DND-41 (cell line): ENCODE measurements at regions not wholly inside any gene's neighbourhood (a gene's known extent, or its start where the extent isn't known, plus 50 kb on each side); places are given as distances from the start of the nearest gene placed in this dataset.

Experiments used
- ATAC-seq: fragments of 200-7000 bp; cut with Tn5 transposase; 3 replicates; pipeline ENCODE4 v1.9.1; 2021; ENCODE audit warnings: low read depth; ENCODE audit not compliant: insufficient read depth
- DNase-seq: peaks from one replicate; pipeline ENCODE4 v3.0.0-alpha.2; 2020
- H2AFZ ChIP-seq: 2 replicates; pipeline ENCODE4 v1.6.0; 2012; ENCODE audit warnings: low read depth, low read length
- H3K27ac ChIP-seq: 2 replicates; pipeline ENCODE4 v1.5.1; 2012; ENCODE audit warnings: low read length, inconsistent platforms
- H3K27me3 ChIP-seq: fragments of 200-600 bp; sonication (generic); 2 replicates; pipeline ENCODE4 v1.6.0; 2012; ENCODE audit warnings: low read length, mild to moderate bottlenecking, inconsistent platforms; ENCODE audit not compliant: insufficient read depth, poor library complexity
- H3K36me3 ChIP-seq: 2 replicates; pipeline ENCODE4 v1.5.1; 2012; ENCODE audit warnings: low read length, inconsistent platforms; ENCODE audit not compliant: insufficient read depth
- H3K4me1 ChIP-seq: 2 replicates; pipeline ENCODE4 v1.5.1; 2012; ENCODE audit warnings: mild to moderate bottlenecking, low read length; ENCODE audit not compliant: insufficient read depth
- H3K4me2 ChIP-seq: 2 replicates; pipeline ENCODE4 v1.6.0; 2012; ENCODE audit warnings: mild to moderate bottlenecking, moderate library complexity, low read length, inconsistent platforms; ENCODE audit not compliant: insufficient read depth
- H3K4me3 ChIP-seq, 2 experiments: fragments of 200-600 bp in 1 of 2; shearing (Covaris generic) in 1 of 2; 2 replicates each; pipeline ENCODE4 v1.5.1; 2012 to 2016; ENCODE audit warnings: inconsistent platforms in 2 of 2, low read length in 2 of 2, mild to moderate bottlenecking in 2 of 2, low read depth in 1 of 2, moderate library complexity in 1 of 2
- H3K79me2 ChIP-seq: 2 replicates; pipeline ENCODE4 v1.6.0; 2012; ENCODE audit warnings: low read length, inconsistent platforms; ENCODE audit not compliant: insufficient read depth
- H3K9ac ChIP-seq: 2 replicates; pipeline ENCODE4 v1.6.0; 2012; ENCODE audit warnings: low read depth, mild to moderate bottlenecking, inconsistent platforms, low read length, moderate library complexity
- H3K9me3 ChIP-seq: 2 replicates; pipeline ENCODE4 v1.5.1; 2012; ENCODE audit warnings: low read length, moderate library complexity, mild to moderate bottlenecking, inconsistent platforms; ENCODE audit not compliant: insufficient read depth, severe bottlenecking
- H4K20me1 ChIP-seq: 2 replicates; pipeline ENCODE4 v1.6.0; 2012; ENCODE audit warnings: low read length; ENCODE audit not compliant: insufficient read depth
- EZH2 ChIP-seq: IDR thresholded peaks from 3 replicates; pipeline ENCODE4 v1.6.1; 2012; ENCODE audit warnings: borderline replicate concordance, low read depth, mild to moderate bottlenecking, moderate library complexity, low read length, inconsistent platforms; ENCODE audit not compliant: severe bottlenecking
- TF ChIP-seq, protein P1 (sequence below): IDR thresholded peaks from 2 replicates; pipeline ENCODE4 v1.5.1; 2012; ENCODE audit warnings: borderline replicate concordance, low read length, moderate library complexity, mild to moderate bottlenecking; ENCODE audit not compliant: poor library complexity, severe bottlenecking; ENCODE audit errors: extremely low read depth

GRCh38 chr5:92998456-92998855 is 582.6 kb downstream of the NR2F1-AS1 start:
- DNase-seq (no peak), ATAC-seq (no peak)
- Histone ChIP-seq H3K4me2 (no peak overlapping the region), H3K4me3 (no peak overlapping the region), H3K4me1 (no peaks in the 10 kb centered on the region), H3K36me3 (no peaks in the 10 kb centered on the region), H4K20me1 (no peaks in the 10 kb centered on the region), H3K9me3 (peaks cover 4% of the 10 kb centered on the region), H3K79me2 (no peaks in the 10 kb centered on the region), H3K27me3 (no peaks in the 10 kb centered on the region), H3K9ac (no peak overlapping the region), H2AFZ (no peak overlapping the region), H3K27ac (no peak overlapping the region)
- TF ChIP-seq, protein P1, sequence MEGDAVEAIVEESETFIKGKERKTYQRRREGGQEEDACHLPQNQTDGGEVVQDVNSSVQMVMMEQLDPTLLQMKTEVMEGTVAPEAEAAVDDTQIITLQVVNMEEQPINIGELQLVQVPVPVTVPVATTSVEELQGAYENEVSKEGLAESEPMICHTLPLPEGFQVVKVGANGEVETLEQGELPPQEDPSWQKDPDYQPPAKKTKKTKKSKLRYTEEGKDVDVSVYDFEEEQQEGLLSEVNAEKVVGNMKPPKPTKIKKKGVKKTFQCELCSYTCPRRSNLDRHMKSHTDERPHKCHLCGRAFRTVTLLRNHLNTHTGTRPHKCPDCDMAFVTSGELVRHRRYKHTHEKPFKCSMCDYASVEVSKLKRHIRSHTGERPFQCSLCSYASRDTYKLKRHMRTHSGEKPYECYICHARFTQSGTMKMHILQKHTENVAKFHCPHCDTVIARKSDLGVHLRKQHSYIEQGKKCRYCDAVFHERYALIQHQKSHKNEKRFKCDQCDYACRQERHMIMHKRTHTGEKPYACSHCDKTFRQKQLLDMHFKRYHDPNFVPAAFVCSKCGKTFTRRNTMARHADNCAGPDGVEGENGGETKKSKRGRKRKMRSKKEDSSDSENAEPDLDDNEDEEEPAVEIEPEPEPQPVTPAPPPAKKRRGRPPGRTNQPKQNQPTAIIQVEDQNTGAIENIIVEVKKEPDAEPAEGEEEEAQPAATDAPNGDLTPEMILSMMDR, result no peak
- no peak for TF ChIP-seq EZH2

DNA sequence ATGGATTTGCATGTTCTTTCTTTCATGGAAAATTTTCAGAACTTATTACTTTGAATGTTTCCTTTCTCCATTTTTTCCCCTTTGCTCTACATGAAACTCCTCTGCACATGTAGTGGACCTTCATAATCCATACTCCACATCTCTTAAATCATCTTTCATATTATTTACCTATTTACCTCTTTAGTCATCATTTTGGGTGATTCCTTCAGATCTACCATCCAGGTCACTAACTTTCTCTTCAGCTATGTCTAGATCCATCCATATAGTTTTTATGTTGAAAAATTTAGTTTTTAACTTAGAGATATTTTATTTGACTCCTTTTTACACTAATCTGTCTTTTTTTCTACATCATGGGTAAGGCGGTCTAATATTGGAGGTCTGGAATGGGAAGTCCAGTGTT is 586.6 kb downstream of the NR2F1-AS1 start:
- H2AFZ ChIP-seq, result no peak overlapping the region
- no peaks in the 10 kb centered on the region for H3K36me3 ChIP-seq
- no peak overlapping the region for H3K4me3 ChIP-seq
- H3K27ac ChIP-seq, result no peak overlapping the region
- no peaks in the 10 kb centered on the region for H3K27me3 ChIP-seq
- no peaks in the 10 kb centered on the region for H3K4me1 ChIP-seq
- no peaks in the 10 kb centered on the region for H3K79me2 ChIP-seq
- H3K9ac ChIP-seq, result no peak overlapping the region
- DNase-seq, result no peak
- no peak overlapping the region for H3K4me2 ChIP-seq
- no peak for ATAC-seq
- H4K20me1 ChIP-seq, result no peaks in the 10 kb centered on the region
- TF ChIP-seq EZH2, result no peak
- TF ChIP-seq, protein P1, result no peak
- H3K9me3 ChIP-seq, result peaks cover 4% of the 10 kb centered on the region

DNA sequence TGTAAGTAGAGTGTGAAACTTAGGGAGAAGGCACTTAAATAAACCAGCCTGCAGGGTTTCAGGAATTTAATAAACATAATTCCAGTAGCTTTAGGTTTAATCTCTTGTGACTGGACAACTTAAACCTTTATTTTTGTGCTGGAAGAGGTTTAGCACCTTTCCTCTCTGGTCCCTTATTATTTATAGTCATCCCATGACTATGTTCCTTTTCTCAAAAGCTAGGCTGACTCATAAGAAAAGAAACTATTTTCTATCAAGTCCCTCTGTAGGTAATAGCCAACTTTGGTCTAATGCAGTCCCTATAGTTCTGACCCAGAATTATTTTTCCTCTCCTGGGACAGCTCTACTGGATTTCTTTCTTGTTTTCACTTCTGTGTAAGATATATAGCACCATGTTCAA is 588.9 kb downstream of the NR2F1-AS1 start:
- no peak for DNase-seq
- H2AFZ ChIP-seq, result no peak overlapping the region
- TF ChIP-seq EZH2, result no peak
- TF ChIP-seq, protein P1, result no peak
- no peaks in the 10 kb centered on the region for H3K36me3 ChIP-seq
- no peak overlapping the region for H3K4me2 ChIP-seq
- H3K27me3 ChIP-seq, result no peaks in the 10 kb centered on the region
- H3K27ac ChIP-seq, result no peak overlapping the region
- H4K20me1 ChIP-seq, result no peaks in the 10 kb centered on the region
- peaks cover 4% of the 10 kb centered on the region for H3K9me3 ChIP-seq
- no peaks in the 10 kb centered on the region for H3K4me1 ChIP-seq
- no peak overlapping the region for H3K9ac ChIP-seq
- no peak for ATAC-seq
- H3K79me2 ChIP-seq, result no peaks in the 10 kb centered on the region
- H3K4me3 ChIP-seq, result no peak overlapping the region

GRCh38 chr5:92991581-92992067 is 589.4 kb downstream of the NR2F1-AS1 start:
- no peak overlapping the region for H3K27ac ChIP-seq
- no peaks in the 10 kb centered on the region for H3K79me2 ChIP-seq
- H2AFZ ChIP-seq, result no peak overlapping the region
- no peaks in the 10 kb centered on the region for H3K27me3 ChIP-seq
- H3K4me3 ChIP-seq, result no peak overlapping the region
- no peak for DNase-seq
- H3K4me2 ChIP-seq, result no peak overlapping the region
- H4K20me1 ChIP-seq, result no peaks in the 10 kb centered on the region
- no peak for ATAC-seq
- H3K9me3 ChIP-seq, result peaks cover 4% of the 10 kb centered on the region
- TF ChIP-seq EZH2, result no peak
- TF ChIP-seq, protein P1, result no peak
- no peaks in the 10 kb centered on the region for H3K36me3 ChIP-seq
- H3K4me1 ChIP-seq, result no peaks in the 10 kb centered on the region
- no peak overlapping the region for H3K9ac ChIP-seq
